ENCODE measurements at regions not wholly inside any gene's neighbourhood (a gene's known extent, or its start where the extent isn't known, plus 50 kb on each side); places are given as distances from the start of the nearest gene placed in this dataset.
"Not testable (repeated sequence)": the region's sequence is repeated elsewhere in the genome, so short reads cannot be mapped to it uniquely, and the experiment has no call there.

DNA sequence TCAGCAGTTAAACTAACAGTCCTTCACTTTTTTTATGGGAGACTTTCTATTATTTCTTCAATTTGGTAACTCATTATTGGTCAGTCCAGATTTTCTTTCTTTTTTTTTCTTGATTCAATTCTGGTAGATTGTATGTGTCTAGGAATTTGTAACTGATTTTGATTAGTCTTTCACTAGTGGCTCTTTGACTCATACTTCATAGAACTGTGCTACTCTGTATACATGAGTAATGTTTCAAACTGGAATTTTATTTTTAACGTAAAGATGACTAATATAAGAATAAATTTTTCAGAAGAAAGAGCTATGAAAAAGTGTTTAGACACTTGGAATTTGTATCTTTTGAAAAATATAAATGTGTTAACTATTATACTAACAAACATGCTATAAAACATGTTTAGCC, 813.0 kb downstream of the TRAM1L1 start:
- no peak for DNase-seq

DNA sequence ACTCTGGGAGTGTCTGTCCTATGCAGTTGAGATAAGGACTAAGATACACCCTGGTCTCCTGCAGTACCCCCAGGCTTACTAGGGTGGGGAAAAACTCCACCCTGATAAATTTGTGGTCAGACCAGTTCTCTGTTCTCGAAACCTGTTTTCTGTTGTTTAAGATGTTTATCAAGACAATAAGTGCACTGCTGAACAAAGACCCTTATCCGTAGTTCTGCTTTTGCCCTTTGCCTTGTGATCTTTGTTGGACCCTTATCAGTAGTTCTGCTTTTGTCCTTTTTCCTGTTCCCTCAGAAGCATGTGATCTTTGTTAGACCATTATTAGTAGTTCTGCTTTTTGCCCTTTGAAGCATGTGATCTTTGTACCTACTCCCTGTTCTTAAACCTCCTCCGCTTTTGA, 824.4 kb downstream of the TRAM1L1 start:
- DNase-seq, result not testable (repeated sequence)

DNA sequence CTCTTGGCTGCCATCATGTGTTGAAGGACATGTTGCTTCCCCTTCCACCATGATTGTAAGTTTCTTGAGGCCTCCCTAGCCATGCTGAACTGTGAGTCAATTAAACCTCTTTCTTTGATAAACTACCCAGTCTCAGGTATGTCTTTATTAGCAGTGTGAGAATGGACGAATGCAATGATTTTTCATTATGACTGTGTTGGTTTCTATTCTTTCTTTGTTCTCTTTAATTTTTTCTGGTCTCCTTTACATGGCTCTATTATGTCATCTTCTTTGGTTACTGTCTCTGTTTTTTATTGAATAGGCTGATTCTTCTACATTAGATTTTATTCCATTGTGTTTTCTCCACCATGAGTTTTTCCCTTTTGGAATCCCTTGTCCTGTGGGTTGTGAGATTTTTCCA, 840.6 kb downstream of the TRAM1L1 start:
- DNase-seq, result no peak

DNA sequence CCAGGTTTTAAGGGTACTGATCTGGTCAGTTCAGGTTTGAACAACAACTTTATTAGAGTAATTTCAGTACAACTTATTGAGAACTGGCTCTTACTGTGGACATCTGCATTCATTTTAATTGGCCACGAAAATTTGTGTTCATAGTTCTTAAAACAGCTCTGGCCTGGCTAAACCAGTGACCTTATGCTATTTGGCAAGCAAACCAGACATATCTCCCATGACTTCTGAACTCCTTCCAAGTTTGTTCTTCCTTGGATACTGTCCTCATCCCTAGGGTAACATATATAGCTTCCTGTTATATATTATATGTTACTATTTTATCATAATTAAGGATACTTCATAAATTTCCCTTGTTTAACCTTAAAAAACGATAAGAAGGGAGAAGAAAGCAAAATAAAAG, 841.9 kb downstream of the TRAM1L1 start:
- DNase-seq, result no peak

DNA sequence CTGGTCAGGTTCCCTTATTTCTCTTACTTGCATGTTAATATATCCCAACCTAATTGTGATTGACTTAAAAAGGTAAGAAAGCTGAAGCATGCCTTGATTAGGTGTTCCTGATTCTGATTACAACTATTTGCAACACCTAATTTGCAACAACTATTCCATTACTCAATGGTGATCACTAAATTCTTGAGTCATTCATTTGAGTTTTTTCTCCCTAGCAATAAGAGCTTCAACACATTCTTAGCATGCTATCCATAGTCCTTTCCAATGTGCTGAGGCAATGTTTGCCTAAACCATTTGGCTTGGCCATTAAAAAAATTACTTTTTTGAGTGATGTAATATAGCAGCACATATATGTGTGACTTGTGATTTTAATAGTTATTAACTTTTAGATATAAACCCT, 851.4 kb downstream of the TRAM1L1 start:
- no peak for DNase-seq

DNA sequence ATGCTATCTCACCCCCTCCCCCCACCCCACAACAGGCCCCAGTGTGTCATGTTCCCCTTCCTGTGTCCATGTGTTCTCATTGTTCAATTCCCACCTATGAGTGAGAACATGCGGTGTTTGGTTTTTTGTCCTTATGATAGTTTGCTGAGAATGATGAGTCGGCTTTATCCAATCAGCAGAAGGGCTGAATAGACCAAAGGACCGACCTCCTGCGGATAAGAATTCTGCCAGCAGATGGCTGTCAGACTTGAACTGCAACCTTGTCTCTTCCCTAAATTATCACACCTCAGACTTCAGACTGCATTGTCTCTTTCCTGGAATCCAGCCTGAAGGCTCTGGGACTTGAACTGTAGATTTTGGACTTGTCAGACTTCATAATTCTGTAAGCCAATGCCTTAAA, 853.4 kb downstream of the TRAM1L1 start:
- not testable (repeated sequence) for DNase-seq

DNA sequence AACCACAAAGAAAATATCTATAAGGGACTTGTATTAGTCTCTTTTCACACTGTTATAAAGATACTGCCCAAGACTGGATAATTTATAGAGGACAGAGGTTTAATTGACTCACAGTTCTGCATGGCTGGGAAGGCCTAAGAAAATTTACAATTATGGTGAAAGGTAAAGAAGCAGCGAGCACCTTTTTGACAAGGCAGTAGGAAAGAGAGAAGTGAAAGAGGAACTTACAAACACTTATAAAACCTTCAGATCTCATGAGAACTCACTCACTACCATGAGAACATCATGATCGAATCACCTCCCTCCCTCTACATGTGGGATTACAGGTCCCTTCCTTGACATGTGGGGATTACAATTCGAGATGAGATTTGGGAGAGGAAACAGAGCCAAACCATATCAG, 856.0 kb downstream of the TRAM1L1 start:
- DNase-seq, result no peak

DNA sequence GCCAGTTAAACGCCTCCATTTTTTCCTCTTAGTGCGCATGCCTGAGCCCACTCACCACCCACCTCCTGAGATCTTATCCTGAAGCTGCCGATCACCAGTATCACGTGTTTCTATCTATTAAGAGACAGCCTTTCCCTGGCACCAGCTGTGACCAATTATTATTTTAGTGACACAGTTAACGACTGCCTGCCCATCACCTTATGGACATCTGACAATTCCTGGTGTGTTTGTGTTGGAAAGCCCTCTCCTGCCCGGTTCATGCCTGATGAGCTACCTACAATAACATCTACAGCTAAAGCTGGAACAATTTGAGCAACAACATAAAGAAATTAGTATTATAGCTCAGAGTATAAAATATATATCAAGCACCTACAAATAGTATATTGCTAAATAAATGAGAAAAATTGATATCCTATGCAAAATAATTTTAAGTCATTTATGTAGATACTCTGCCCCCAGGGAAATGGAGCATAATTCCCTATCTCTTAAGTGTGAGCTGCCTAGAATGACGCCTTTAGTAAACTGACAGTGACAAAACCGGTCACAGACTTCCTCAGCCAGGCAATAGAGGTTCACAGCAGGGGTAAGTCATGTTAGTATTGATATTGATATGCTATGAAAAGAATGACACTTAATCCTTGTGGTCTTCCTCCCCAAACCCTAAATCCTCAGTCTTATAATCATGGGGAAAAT, 862.2 kb downstream of the TRAM1L1 start:
- DNase-seq, result no peak

DNA sequence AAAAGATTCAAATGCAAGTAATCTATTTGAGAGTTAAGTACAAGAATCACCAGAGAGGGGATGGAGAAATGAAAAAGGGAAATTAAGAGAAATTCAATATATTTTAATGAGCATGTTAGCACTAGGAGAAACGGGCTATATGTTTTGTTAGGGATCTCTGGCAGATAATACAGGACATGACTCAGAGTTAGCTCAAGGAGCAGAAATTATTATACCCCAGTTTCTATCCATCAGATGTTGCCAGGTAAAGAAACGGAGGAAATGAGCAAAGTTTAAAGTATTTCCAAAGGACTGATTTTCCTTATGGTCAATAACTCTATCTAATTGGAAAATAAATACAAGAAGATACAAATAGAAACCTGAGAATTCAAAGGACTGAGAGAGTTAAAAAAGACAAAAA, 867.6 kb downstream of the TRAM1L1 start:
- no peak for DNase-seq

DNA sequence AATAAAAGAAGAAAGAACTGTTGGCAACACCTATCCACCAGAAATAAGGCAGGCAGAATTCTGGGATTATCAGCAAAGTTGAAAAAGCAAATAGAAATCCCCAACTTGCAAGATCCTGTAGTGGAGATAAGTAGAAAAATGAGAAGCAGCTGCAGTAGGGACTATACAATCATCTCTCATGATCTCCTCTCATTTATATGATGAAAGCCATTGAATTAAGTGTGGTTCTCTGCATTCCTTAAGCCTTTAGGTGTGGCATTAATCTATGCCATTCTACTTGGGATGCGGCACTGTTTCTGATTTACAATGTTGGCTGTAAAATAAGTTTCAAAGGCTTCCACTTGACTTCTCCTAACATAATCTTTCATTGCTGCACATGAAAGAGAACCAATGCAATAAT, 869.8 kb downstream of the TRAM1L1 start:
- DNase-seq, result no peak

DNA sequence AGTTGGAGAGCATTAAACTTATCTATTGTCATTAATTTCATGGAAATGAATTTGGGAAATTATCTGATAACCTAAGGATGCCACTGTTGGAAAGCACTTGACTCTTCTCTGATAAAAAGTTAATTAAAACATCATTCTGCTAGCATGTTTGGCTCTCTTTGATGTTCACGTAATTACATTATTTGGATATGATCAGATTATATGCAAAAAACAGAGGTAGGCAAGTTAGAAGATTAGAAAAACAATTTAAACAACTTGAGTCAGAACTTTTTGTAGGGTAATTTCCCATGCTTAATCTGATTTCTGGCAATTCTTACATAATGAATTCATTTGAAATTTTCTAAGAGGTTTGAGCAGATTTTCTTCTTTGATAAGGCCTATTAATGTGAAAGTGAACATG, 882.9 kb downstream of the TRAM1L1 start:
- DNase-seq, result no peak

DNA sequence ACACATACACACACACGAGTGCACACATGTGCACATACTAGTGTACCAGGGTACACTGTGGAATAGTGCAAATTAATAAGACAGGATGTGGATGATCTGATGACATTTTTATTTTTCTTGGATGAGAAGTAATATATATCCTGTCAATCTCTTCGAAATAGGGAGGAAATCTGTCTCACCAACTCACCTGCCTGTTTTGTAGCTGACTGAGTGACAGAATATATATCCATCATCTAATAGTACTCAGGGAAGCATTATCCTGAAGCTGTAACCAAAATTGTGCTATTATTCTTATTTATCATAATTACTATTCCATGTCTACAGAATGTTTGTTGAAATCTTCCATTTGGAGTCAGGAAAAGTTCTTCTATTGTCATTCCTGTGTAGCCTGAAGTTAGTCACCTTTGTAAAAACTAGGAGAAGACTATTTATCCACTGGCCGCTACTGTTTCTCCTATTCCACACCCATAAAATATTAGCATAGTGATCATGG, 888.0 kb downstream of the TRAM1L1 start:
- DNase-seq, result no peak

DNA sequence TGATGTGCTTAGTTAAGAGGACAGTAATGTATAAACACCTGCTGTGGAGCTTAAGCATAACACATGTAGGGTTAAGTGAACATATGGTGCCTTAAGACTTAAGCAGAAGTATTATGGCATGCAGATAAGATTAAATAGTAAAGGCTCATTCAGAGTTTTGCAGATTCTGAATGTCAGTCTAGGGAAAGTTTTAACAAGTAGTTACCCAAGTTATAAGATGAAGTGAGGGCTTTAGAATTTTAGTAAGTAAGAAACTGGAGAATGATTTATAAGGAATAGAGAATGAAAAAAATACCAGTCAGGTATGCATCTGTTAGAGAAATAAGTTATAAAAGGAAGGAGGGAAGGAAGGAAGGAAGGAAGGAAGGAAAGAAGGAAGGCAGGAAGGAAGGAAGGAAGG, 902.1 kb downstream of the TRAM1L1 start:
- DNase-seq, result no peak

DNA sequence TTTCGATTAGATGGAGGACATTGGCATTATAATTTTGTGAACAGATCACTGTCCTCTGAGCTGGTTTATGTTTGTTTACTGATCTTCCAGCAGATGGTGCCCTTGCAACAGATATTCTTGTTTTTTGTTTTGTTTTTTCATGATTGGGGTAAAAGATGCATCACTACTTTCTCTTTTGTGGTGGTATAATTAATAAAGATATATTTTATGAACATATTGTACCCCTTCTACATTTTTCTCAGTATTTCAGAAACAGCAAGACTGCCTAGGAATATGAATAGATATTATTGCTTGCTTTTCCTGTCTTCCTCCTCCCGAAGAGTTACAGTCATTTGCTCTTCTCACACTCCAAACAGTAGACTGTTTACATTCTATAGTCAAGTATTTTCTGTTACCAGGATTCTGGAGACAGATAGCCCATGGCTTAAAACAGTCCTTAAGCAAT, 905.2 kb downstream of the TRAM1L1 start:
- DNase-seq, result no peak

DNA sequence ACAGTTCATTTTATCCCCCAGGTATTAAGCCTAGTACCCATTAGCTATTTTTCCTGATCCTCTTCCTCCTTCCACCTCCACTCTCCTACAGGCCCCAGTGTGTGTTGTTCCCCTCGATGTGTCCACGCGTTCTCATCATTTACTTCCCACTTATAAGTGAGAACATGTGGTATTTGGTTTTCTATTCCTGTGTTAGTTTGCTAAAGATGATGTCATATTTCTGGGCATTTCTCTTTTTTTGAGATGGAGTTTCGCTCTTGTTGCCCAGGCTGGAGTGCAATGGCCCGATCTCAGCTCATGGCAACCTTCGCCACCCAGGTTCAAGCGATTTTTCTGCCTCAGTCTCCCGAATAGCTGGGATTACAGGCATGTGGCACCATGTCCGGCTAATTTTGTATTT, 934.0 kb downstream of the TRAM1L1 start:
- DNase-seq, result not testable (repeated sequence)

DNA sequence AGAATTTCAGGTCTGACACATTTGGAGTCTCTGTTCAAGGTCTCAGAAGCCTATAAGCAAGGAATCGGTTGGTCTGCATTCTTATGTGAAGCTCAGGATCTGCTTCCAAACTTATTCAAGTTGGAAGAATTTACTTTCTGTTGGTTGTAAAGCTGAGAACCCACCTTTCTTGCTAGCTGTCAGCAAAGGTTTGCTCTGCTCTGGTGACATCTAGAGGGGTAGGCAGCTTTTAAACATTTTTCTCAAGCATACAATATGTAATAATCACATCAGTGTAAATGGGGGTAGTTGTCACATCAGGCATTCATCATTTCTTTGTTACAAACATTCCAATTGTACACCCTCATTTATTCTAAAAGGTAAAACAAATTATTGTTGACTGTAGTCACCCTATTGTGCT, 935.2 kb downstream of the TRAM1L1 start:
- no peak for DNase-seq

DNA sequence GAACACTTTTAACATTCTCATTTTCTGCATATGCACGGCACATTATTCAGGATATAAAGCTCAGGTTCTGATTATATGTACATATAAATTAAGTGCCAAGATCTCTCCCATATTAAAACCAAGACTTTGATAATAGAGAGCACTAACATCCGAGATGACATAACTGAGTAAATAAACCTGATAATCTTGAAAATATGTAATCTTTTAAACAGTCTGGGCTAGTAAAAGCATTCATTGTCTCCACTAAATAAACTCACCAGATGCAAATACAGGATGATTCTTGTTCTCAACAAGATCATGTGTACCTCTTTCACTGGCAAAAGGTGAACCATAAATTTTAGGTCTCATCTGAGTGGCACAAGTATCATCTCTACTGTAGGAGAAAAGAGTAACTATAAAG, 942.2 kb downstream of the TRAM1L1 start:
- DNase-seq, result no peak

DNA sequence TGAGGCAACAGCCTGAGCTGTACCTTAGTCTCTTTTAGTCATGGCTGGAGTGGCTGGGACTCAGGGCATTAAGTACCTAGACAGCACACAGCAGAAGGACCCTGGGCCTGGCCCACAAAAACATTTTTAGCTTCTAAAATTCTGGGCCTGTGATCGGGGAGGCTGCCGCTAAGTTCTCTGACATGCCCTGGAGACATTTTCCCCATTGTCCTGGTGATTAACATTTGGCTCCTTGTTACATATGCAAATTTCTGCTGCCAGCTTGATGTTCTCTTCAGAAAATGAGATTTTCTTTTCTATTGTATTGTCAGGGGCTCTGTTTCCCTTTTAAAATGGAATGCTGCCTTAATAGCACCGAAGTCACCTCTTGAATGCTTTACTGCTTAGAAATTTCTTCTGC, 952.4 kb downstream of the TRAM1L1 start:
- no peak for DNase-seq

DNA sequence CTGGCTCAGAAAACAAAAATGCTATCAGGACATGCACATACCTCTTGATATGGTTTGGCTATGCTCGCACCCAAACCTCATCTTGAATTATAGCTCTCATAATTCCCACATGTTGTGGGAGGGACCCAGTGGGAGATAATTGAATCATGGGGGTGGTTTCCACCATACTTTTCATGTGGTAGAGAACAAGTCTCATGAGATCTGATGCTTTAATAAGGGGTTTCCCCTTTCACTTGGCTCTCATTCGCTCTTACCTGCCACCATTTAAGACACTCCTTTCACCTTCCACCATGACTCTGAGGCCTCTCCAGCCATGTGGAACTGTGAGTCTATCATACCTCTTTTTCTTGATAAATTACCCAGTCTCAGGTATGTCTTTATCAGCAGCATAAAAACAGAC, 958.6 kb downstream of the TRAM1L1 start:
- no peak for DNase-seq

DNA sequence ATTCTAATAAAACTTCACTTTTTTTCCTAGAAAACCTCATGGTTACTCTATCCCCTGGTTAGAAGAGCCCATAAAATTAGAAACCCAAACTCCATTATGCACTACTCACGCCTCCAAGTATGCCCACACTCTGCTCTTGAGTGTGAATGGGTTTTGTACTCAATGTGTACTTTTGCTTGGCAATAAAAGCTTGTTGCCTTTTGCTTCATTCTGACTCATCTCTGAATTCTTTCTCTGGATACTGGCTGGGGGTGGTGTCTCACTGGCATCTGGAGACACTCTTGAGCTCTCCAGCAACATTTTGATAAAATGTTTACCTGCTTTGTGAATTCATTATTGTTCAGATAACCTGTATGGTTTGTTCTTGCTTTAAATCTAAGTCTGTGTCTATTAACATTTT, 963.3 kb downstream of the TRAM1L1 start:
- DNase-seq, result no peak

DNA sequence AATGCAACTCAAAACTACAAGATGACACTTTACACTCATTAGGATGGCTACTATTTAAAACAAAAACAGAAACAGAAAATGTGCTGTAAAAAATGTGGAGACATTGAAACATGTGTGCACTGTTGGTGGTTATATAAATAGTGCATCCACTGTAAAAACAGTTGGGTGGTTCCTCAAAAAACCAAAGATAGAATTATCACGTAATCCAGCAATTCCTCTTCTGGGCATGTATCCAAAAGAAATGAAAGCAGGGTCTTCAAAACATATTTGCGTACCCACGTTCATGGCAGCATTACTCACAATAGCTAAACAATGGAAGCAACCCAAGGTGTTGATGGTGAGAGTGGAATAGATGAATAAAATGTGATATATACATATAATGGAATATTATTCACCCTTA, 967.2 kb downstream of the TRAM1L1 start:
- DNase-seq, result no peak

DNA sequence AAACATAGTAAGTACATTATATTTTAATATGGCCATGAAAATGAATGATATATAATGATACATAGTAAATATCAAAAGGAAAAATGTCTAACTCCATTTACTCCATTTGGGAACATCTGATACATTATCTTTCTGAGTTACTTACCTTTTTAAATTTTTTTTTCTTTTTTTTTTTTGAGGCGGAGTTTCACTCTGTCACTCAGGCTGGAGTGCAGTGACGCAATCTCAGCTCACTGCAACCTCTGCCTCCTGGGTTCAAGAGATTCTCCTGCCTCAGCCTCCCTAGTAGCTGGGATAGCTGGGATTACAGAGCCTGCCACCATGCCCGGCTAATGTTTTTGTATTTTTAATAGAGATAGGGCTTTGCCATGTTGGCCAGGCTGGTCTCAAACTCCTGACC, 972.5 kb downstream of the TRAM1L1 start:
- not testable (repeated sequence) for DNase-seq

DNA sequence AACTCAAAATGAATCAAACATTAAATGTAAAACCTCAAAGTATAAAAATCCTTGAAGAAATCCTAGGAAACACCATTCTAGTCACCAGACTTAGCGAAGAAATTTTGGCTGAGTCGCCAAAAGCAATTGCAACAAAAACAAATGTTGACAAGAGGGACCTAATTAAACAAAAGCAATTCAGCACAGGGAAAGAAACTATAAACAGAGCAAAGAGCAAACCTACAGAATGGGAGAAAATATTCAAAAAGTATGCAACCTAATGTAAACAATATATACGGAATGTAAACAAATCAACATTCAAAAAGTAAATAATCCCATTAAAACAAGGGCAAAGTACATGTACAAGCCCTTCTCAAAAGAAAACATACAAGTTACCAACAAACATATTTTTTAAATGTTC, 974.7 kb downstream of the TRAM1L1 start:
- DNase-seq, result no peak

DNA sequence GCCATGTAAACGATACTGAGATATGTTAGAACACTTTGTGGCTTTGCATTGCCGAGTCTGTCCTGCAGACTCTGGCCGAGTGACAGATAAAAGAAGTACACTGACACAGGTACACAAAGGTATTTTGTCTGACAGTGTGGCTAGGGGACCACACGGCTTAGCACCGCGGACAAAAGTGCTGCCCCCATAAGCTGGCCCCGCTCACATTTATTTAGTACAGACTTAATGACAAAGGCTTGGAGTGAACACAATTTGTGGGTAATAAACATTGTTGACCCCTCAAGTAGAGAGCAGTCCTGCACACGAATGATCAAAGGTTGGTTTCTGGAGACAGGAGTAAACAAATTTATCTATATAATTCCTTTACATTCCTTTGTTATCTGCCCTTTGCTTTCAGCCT, 976.8 kb downstream of the TRAM1L1 start:
- DNase-seq, result no peak

DNA sequence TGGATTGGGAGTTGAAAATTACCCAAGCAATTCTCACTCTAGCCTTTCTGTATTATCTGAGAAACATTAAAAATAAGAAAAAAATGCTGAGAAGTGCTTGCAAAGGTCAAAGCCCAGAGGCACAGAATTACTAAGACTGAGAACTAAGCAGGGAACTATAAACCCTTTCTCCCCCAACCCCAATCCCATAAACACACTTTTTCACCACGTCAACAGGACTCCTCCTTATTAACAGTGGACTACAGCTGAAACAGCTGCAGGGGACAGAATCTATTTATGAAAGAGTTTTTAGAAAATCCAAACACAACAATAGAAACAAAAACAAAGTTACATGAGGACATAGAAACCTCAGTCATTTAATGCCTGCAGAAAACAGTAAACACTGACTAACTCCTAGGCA, 984.1 kb downstream of the TRAM1L1 start:
- DNase-seq, result no peak
